ENCODE measurements at regions not wholly inside any gene's neighbourhood (a gene's known extent, or its start where the extent isn't known, plus 50 kb on each side); places are given as distances from the start of the nearest gene placed in this dataset.

DNA sequence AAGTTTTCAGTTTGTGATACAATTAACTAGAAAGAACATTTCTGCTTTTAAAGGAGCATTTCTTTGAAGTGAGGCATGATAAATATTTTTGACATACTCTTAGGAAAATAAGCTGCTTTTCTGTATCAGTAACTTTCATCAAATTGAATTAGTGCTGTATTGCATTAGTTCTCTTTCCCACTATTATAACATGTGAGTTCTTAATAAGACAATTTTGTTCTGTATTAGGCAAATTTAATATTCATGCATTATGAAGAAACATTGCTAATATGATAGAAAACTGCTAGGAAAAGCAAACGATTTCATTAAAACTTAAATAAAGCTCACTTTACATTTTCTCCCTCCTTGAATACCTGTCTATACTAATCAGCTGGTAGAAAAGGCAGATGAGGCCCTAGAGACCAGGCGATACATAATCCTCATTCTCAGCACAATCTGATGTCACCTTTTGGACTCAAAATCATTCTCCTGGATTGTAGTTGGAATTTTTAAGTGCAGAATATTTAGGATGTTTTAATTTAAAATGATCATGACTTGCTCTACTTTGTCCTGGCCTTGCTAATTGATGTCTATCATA lies 1636.8 kb downstream of the PCDH9 start:
- no peak for FAIRE-seq
- Histone ChIP-seq H3K9ac (replicated peaks; ENCODE audit: extremely low read depth, insufficient read depth, low read length) (no peak overlapping the region), H3K4me2 (ENCODE audit: insufficient read depth, low read length) (no peak overlapping the region), H3K27ac (ENCODE audit: insufficient read depth, low read depth, low read length) (no peak overlapping the region), H3K36me3 (ENCODE audit: control insufficient read depth in 2 of 2, extremely low read depth in 1 of 2, insufficient read depth in 2 of 2, low read length in 2 of 2) (no peaks in the 10 kb centered on the region), H3K79me2 (ENCODE audit: control insufficient read depth, insufficient read depth, low read length) (no peaks in the 10 kb centered on the region), H3K27me3 (ENCODE audit: control insufficient read depth in 2 of 2, insufficient read depth in 2 of 2, low read length in 2 of 2) (no peaks in the 10 kb centered on the region), H2AFZ (ENCODE audit: low read depth, low read length) (no peak overlapping the region), H3K9me3 (replicated peaks; ENCODE audit: control insufficient read depth, insufficient read depth, low read length) (no peaks in the 10 kb centered on the region), H3K9me1 (replicated peaks; ENCODE audit: control insufficient read depth, extremely low read depth, insufficient read depth, low read length) (no peaks in the 10 kb centered on the region), H3K4me3 (replicated peaks in 1 of 3; ENCODE audit: insufficient read depth in 1 of 3, low read depth in 1 of 3, low read length in 3 of 3) (no peak overlapping the region), H4K20me1 (replicated peaks; ENCODE audit: control insufficient read depth, extremely low read depth, insufficient read depth, low read length) (no peaks in the 10 kb centered on the region), H3K4me1 (ENCODE audit: control insufficient read depth, extremely low read depth, insufficient read depth, low read length) (no peaks in the 10 kb centered on the region)
- ChIA-PET CTCF (no interaction called here), POLR2A (no interaction called here)
- intact Hi-C loops (cut with micrococcal nuclease) (no loop called here), dilution Hi-C loops (cut with MboI; ENCODE audit: extremely low pct_ligation_motif_present, low sequenced_read_pairs) (no loop called here)
- TF ChIP-seq, protein P1, sequence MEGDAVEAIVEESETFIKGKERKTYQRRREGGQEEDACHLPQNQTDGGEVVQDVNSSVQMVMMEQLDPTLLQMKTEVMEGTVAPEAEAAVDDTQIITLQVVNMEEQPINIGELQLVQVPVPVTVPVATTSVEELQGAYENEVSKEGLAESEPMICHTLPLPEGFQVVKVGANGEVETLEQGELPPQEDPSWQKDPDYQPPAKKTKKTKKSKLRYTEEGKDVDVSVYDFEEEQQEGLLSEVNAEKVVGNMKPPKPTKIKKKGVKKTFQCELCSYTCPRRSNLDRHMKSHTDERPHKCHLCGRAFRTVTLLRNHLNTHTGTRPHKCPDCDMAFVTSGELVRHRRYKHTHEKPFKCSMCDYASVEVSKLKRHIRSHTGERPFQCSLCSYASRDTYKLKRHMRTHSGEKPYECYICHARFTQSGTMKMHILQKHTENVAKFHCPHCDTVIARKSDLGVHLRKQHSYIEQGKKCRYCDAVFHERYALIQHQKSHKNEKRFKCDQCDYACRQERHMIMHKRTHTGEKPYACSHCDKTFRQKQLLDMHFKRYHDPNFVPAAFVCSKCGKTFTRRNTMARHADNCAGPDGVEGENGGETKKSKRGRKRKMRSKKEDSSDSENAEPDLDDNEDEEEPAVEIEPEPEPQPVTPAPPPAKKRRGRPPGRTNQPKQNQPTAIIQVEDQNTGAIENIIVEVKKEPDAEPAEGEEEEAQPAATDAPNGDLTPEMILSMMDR (IDR thresholded peaks at IDR 0.05; ENCODE audit: extremely low read depth in 1 of 2, insufficient read depth in 1 of 2, low read depth in 1 of 2, low read length in 2 of 2): no peak
- TF ChIP-seq, protein P2, sequence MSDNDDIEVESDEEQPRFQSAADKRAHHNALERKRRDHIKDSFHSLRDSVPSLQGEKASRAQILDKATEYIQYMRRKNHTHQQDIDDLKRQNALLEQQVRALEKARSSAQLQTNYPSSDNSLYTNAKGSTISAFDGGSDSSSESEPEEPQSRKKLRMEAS (IDR thresholded peaks at IDR 0.05; ENCODE audit: insufficient read depth, insufficient read length): no peak
- TF ChIP-seq POLR2AphosphoS5 (IDR thresholded peaks at IDR 0.05; ENCODE audit: insufficient read depth, low read depth, low read length): no peak
- no peak for TF ChIP-seq MYC (IDR thresholded peaks at IDR 0.05; ENCODE audit: low read depth, low read length)
- TF ChIP-seq GATA2 (IDR thresholded peaks at IDR 0.05; ENCODE audit: insufficient read depth, insufficient read length, low read depth, low read length): no peak
- TF ChIP-seq FOS (IDR thresholded peaks at IDR 0.05; ENCODE audit: borderline replicate concordance, insufficient read depth, low read length): no peak
- TF ChIP-seq EZH2 (IDR thresholded peaks at IDR 0.05; ENCODE audit: borderline replicate concordance, low read depth, low read length, severe bottlenecking): no peak
- TF ChIP-seq POLR2A (IDR thresholded peaks at IDR 0.05; ENCODE audit: low read depth, low read length): no peak
- TF ChIP-seq JUN (IDR thresholded peaks at IDR 0.05; ENCODE audit: borderline replicate concordance, insufficient read depth, insufficient read length, low read depth): no peak
- DNase-seq (ENCODE audit: low read depth, low spot score): no peak
- no TSS peak for BruUV-seq (replicated peaks)

All from endothelial cell of umbilical vein (primary cell).